Lower leg skin (tissue), 4 donors: ENCODE measurements at regions not wholly inside any gene's neighbourhood (a gene's known extent, or its start where the extent isn't known, plus 50 kb on each side); places are given as distances from the start of the nearest gene placed in this dataset.

ENCODE experiments used
- DNase-seq, 2 donors: peaks; one replicate each; pipeline ENCODE4 v3.0.0-alpha.2; 2019; ENCODE audit warnings: low spot score in 2 of 2
- H3K4me3 ChIP-seq: fragments of 200-600 bp; sonication (generic); 2 replicates; pipeline ENCODE4 v1.5.1; 2017; ENCODE audit warnings: mild to moderate bottlenecking, low read depth; ENCODE audit not compliant: poor library complexity, severe bottlenecking
- CTCF ChIP-seq, 3 donors: fragments of 450-650 bp; IDR thresholded peaks; one replicate each; pipeline ENCODE4 v1.5.1; 2016; ENCODE audit warnings: antibody characterized with exemption in 3 of 3, mild to moderate bottlenecking in 3 of 3, moderate library complexity in 2 of 3
- POLR2A ChIP-seq, 2 donors: fragments of 450-650 bp; IDR thresholded peaks; one replicate each; pipeline ENCODE4 v1.6.1; 2016 to 2017; ENCODE audit warnings: antibody characterized with exemption in 2 of 2, mild to moderate bottlenecking in 1 of 2, moderate library complexity in 1 of 2
- WGBS, 2 donors: methylation state at CpG; one replicate each; pipeline ENCODE4 v1.1.5; 2018; 5-methylcytosine and 5-hydroxymethylcytosine counted together
- intact Hi-C: fragments of 100-400 bp; cut with DNase I; formaldehyde crosslinking; loops from one replicate; pipeline ENCODE4 v1.15.0; 2023; ENCODE audit warnings: low total_unique reads

- intact Hi-C loops, result no loop called here
- WGBS, 2 donors, result 93 to 94% methylated on average over 2 of the region's 2 CpGs
- no peak for TF ChIP-seq POLR2A (IDR thresholded peaks at IDR 0.05)
- TF ChIP-seq CTCF (IDR thresholded peaks at IDR 0.05), result no peak
- no peak for DNase-seq
- H3K4me3 ChIP-seq, result no peak overlapping the region
Observed at GRCh38 chr2:7471185-7471584, 554.0 kb downstream of the RNF144A start.

GRCh38 chr2:7472465-7472864, 555.3 kb downstream of the RNF144A start:
- WGBS, 2 donors, result 83 to 92% methylated on average over 2 of the region's 2 CpGs
- intact Hi-C loops, result no loop called here
- no peak for DNase-seq
- TF ChIP-seq CTCF (IDR thresholded peaks at IDR 0.05), result no peak
- no peak for TF ChIP-seq POLR2A (IDR thresholded peaks at IDR 0.05)
- H3K4me3 ChIP-seq, result no peak overlapping the region

GRCh38 chr2:7473135-7473771, 556.0 kb downstream of the RNF144A start:
- DNase-seq, result no peak
- no peak overlapping the region for H3K4me3 ChIP-seq
- 72 to 73% methylated on average over 7 of the region's 7 CpGs for WGBS, 2 donors
- no peak for TF ChIP-seq CTCF (IDR thresholded peaks at IDR 0.05)
- TF ChIP-seq POLR2A (IDR thresholded peaks at IDR 0.05), result no peak
- intact Hi-C loops, result no loop called here

- no peak for TF ChIP-seq CTCF (IDR thresholded peaks at IDR 0.05)
- TF ChIP-seq POLR2A (IDR thresholded peaks at IDR 0.05), result no peak
- intact Hi-C loops, result no loop called here
- no peak for DNase-seq
- no peak overlapping the region for H3K4me3 ChIP-seq
Observed at GRCh38 chr2:7476371-7476770, 559.2 kb downstream of the RNF144A start.

- DNase-seq, result no peak
- no peak overlapping the region for H3K4me3 ChIP-seq
- TF ChIP-seq CTCF (IDR thresholded peaks at IDR 0.05) (no peak), POLR2A (IDR thresholded peaks at IDR 0.05) (no peak)
- intact Hi-C loops, result no loop called here
Observed at GRCh38 chr2:7479603-7480002, 562.4 kb downstream of the RNF144A start.

GRCh38 chr2:7480431-7480830, 563.2 kb downstream of the RNF144A start:
- no peak for TF ChIP-seq CTCF (IDR thresholded peaks at IDR 0.05)
- no peak for TF ChIP-seq POLR2A (IDR thresholded peaks at IDR 0.05)
- intact Hi-C loops, result no loop called here
- H3K4me3 ChIP-seq, result no peak overlapping the region
- DNase-seq, result no peak
